ENCODE measurements at regions not wholly inside any gene's neighbourhood (a gene's known extent, or its start where the extent isn't known, plus 50 kb on each side); places are given as distances from the start of the nearest gene placed in this dataset.

GRCh38 chr9:13688223-13688989, 408.9 kb upstream of the MPDZ start:
- 64% methylated on average over 4 of the region's 4 CpGs for WGBS, 2 donors
- Histone ChIP-seq H3K27me3 (ENCODE audit: control insufficient read depth in 3 of 3, insufficient read depth in 3 of 3, low read length in 2 of 3) (no peaks in the 10 kb centered on the region), H3K4me3 (no peak overlapping the region), H3K9me3 (ENCODE audit: control insufficient read depth in 4 of 4, insufficient read depth in 3 of 4, low read length in 3 of 4) (peaks cover 0 to 2% (median 0%) of the 10 kb centered on the region in 4 donors), H3K4me1 (ENCODE audit: control insufficient read depth in 5 of 5, insufficient read depth in 5 of 5, low read length in 5 of 5) (peaks cover 0 to 3% (median 0%) of the 10 kb centered on the region in 5 donors), H3K9ac (ENCODE audit: insufficient read depth in 1 of 2, low read length in 2 of 2) (no peak overlapping the region), H3K36me3 (ENCODE audit: control insufficient read depth in 4 of 4, insufficient read depth in 4 of 4, low read length in 4 of 4) (no peaks in the 10 kb centered on the region), H3K27ac (ENCODE audit: low read depth in 1 of 2, low read length in 1 of 2) (no peak overlapping the region)
- DNase-seq (peak in 1 of 3 donors; percentile 22), ATAC-seq (ENCODE audit: insufficient read depth, low FRiP score) (peak; percentile 47)
- no peak for TF ChIP-seq CTCF (IDR thresholded peaks at IDR 0.05; ENCODE audit: control extremely low read depth, extremely low read depth)

GRCh38 chr9:13684656-13685055, 405.2 kb upstream of the MPDZ start:
- Histone ChIP-seq H3K27ac (ENCODE audit: low read depth in 1 of 2, low read length in 1 of 2) (no peak overlapping the region), H3K4me1 (ENCODE audit: control insufficient read depth in 5 of 5, insufficient read depth in 5 of 5, low read length in 5 of 5) (peaks cover 0 to 3% (median 0%) of the 10 kb centered on the region in 5 donors), H3K4me3 (no peak overlapping the region), H3K9ac (ENCODE audit: insufficient read depth in 1 of 2, low read length in 2 of 2) (no peak overlapping the region), H3K27me3 (ENCODE audit: control insufficient read depth in 3 of 3, insufficient read depth in 3 of 3, low read length in 2 of 3) (no peaks in the 10 kb centered on the region), H3K36me3 (ENCODE audit: control insufficient read depth in 4 of 4, insufficient read depth in 4 of 4, low read length in 4 of 4) (peaks cover 0 to 5% (median 0%) of the 10 kb centered on the region in 4 donors), H3K9me3 (ENCODE audit: control insufficient read depth in 4 of 4, insufficient read depth in 3 of 4, low read length in 3 of 4) (peaks cover 0 to 2% (median 0%) of the 10 kb centered on the region in 4 donors)
- ATAC-seq (ENCODE audit: insufficient read depth, low FRiP score) (no peak), DNase-seq (peak in 2 of 3 donors; percentile 43 to 56)
- TF ChIP-seq CTCF (IDR thresholded peaks at IDR 0.05; ENCODE audit: control extremely low read depth, extremely low read depth) = no peak
- WGBS, 2 donors = 33 to 34% methylated on average over 2 of the region's 2 CpGs

GRCh38 chr9:13677801-13678200, 398.3 kb upstream of the MPDZ start:
- Histone ChIP-seq H3K9ac (ENCODE audit: insufficient read depth in 1 of 2, low read length in 2 of 2) (no peak overlapping the region), H3K4me3 (no peak overlapping the region), H3K36me3 (ENCODE audit: control insufficient read depth in 4 of 4, insufficient read depth in 4 of 4, low read length in 4 of 4) (peaks cover 0 to 5% (median 0%) of the 10 kb centered on the region in 4 donors), H3K27me3 (ENCODE audit: control insufficient read depth in 3 of 3, insufficient read depth in 3 of 3, low read length in 2 of 3) (no peaks in the 10 kb centered on the region), H3K27ac (ENCODE audit: low read depth in 1 of 2, low read length in 1 of 2) (no peak overlapping the region), H3K4me1 (ENCODE audit: control insufficient read depth in 5 of 5, insufficient read depth in 5 of 5, low read length in 5 of 5) (no peaks in the 10 kb centered on the region), H3K9me3 (ENCODE audit: control insufficient read depth in 4 of 4, insufficient read depth in 3 of 4, low read length in 3 of 4) (no peaks in the 10 kb centered on the region)
- DNase-seq (no peak), ATAC-seq (ENCODE audit: insufficient read depth, low FRiP score) (no peak)
- TF ChIP-seq CTCF (IDR thresholded peaks at IDR 0.05; ENCODE audit: control extremely low read depth, extremely low read depth) = no peak
- WGBS, 2 donors = 44 to 63% methylated on average over 1 of the region's 1 CpG
